ENCODE measurements at regions not wholly inside any gene's neighbourhood (a gene's known extent, or its start where the extent isn't known, plus 50 kb on each side); places are given as distances from the start of the nearest gene placed in this dataset.
"Not testable (repeated sequence)": the region's sequence is repeated elsewhere in the genome, so short reads cannot be mapped to it uniquely, and the experiment has no call there.

DNA sequence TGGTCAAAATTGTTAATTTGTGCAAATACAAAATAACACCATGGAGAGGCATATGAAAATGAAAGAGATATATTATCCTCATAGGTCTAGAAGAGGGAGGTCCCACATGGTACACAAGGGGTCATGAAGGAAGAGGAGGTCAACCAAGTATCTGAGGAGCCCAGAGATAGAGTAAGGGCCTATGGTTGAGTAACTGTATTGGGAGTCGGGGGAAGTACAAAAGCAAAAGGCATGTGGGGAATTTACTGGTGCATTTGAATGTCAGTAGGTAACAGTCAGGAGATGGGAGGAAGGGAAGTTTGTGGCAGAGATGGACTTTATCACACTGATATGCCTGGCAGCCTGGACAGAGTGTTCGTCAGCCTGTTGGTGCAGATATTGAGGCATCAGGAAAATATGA is 1113.7 kb downstream of the OTOL1 start:
- no peak for DNase-seq (ENCODE audit: low spot score)
- no peak for FAIRE-seq

DNA sequence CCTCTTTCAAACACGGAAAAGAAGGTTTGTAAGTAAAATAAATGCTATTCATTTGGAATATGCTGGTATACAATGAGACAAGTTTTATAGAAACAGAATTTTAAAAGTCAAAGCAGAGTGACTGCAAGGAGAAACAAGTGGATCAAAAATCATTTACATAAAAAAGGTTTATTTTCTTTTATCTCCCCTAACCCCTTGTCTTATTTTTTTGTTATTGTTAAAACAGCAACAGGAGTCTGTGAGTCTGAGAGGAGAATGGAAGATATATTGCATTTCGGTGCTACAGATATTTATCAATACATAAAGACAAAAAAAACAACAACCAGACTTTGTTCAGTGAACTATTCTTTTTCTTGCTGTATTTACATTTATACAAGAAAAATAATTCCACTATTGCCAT is 1116.4 kb downstream of the OTOL1 start:
- FAIRE-seq (no peak), DNase-seq (ENCODE audit: low spot score) (no peak)

DNA sequence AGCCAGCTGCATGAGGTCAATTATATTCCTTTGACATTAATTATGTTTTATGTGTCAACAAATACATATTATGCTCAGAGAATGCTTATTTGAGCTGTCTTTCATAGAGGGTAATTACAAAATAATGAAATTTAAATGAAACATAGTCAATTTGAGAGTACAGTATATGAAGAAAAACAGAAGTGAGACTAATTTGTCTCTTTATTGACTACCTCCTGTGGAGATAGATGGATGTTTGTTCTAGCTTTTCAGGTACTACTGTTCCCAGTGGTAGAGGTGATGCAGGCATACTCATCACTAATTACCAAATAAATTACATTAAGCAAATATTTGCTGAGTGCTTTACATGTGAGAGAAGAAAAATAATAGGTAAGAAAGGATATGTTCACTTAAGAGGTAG is 1129.6 kb downstream of the OTOL1 start:
- no peak for DNase-seq (ENCODE audit: low spot score)

DNA sequence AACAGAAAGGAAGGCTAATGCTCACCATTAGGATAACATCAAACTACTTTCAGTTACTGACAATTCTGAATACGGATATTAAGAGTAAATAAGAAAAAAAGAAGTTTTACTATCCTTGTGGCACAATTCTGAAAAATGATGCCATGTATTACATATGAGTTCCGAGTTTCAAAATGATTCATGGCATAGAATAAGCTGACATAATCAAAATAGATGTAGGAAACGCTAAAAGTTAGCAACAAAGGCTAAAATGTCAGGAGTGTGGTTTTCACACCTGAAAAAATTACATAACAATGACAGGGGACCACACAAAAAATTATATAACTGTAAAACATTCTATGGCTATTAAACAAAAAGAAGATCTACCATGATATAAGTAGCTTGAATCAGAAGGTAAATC is 1131.9 kb downstream of the OTOL1 start:
- DNase-seq (ENCODE audit: low spot score) (no peak), FAIRE-seq (no peak)

More for the DNA sequence above, 1129.6 kb downstream of the OTOL1 start:
- no peak for FAIRE-seq

DNA sequence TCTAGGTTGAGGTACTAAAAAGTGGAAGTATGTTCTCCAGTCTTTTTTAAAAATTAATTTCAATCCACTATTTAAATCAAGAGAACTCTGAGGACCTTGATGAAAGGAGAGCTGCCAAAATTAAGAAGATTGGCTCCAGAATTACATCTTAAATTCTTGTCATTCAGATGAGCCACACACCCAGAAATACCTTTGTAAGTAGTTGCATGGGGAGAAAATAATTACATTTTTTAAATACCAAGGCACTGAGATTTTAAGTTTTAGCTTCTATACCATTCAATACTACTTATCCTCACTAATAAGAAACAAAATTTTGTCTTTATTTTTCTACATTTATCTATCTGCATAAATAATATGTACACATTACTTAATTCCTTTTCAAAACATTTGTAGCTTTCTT is 1132.8 kb downstream of the OTOL1 start:
- no peak for FAIRE-seq

DNA sequence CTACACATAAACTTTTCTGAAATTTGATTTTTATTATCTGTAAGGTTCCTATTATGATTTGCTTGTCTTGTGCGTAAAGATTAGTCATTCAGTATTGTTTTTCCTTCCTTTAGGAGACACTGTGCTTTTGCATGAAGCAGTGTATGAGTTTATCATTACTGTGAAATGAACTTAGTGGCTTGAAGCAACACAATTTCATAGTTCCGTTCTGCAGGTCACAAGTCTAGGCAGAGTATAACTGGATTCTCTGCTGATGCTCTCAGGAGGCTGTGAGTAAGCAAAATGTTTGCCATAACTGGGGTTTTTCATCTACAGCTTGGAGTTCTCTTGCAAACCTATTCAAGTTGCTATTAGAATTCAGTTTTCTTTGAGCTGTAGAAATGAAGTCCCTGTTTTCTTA is 1136.1 kb downstream of the OTOL1 start:
- DNase-seq (ENCODE audit: low spot score) = no peak
- FAIRE-seq = no peak

More for the DNA sequence above, 1132.8 kb downstream of the OTOL1 start:
- no peak for DNase-seq (ENCODE audit: low spot score)

DNA sequence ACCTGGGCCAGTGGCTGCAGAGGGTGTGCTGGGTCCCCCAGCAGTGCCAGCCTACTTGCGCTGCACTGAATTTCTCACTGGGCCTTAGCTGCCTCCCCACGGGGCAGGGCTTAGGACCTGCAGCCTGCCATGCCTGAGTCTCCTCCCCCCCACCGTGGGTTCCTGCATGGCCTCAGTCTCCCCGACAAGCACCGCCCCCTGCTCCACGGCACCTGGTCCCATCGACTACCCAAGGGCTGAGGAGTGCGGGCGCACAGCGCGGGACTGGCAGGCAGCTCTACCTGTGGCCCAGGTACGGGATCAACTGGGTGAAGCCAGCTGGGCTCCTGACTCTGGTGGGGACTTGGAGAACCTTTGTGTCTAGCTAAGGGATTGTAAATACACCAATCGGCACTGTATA is 1143.6 kb downstream of the OTOL1 start:
- not testable (repeated sequence) for DNase-seq (ENCODE audit: low spot score); FAIRE-seq

DNA sequence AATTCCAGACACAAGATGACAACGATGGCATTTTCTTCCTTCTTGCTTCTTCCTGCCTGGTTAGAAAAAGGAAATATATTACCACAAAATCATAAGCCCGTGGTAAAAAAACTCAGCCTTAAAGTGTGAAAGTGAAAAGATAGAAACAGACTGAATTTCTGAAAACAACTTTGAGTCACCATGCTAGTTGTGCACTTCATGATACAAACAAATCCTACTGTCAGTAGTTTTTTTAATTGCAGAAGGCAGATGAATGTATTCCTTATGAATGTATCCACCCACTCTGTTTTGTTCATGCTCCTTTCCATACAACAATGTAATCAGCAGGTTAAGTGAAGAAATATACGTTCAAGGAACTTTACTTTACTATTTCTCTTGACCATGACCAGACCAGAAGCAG is 1144.7 kb downstream of the OTOL1 start:
- DNase-seq (ENCODE audit: low spot score) (no peak), FAIRE-seq (no peak)

DNA sequence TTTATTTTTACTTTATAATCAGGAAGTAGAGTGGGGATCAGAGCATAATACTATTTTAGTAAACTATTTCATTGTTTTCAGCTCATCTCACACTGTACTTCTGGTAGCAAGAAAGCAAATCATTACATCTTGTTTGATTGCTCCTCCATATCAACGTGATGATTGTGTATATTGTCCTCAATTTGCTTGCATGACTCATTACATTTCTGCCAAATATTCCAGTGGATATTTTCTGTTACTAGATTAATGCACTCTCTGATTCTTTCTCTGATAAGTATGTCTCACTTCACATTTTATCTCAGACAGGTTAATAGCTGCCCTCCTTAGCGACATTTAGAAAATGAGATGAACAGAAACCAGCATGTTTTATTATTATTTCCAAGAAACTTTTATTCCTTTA is 1145.3 kb downstream of the OTOL1 start:
- no peak for DNase-seq (ENCODE audit: low spot score)
- FAIRE-seq = no peak

DNA sequence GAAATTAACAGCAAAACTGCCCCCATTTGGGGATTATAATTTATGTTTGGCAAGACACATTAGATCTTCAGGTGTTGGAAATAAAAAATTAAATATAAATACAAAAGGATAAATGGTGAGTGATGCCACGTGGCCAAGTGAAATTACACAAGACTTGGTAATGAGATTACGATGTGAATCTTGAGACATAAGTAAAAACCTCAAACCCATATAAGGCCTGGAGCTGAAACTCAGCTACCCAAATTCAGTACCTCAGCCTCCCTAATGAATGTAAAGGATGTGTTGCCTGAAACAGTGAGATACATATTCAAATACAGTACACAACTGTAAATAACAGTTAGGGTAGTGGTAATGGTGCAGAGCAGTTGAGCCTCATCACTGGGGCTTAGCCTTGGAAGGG is 1146.6 kb downstream of the OTOL1 start:
- FAIRE-seq = no peak
- no peak for DNase-seq (ENCODE audit: low spot score)

DNA sequence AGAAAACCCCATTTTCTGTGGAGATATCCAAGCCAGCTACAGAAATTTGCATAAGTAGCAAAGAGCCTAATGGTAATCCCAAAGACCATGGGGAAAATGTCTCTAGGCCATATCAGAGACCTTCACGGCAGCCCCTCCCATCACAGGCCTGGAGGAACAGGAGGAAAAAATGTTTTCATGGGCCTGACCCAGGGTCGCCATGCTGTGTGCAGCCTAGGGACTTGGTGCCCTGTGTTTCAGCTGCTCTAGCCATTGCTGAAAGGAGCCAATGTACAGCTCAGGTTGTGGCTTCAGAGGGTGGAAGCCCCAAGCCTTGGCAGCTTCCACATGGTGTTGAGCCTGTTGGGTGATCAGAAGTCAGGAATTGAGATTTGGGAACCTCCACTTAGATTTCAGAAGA is 1150.7 kb downstream of the OTOL1 start:
- no peak for FAIRE-seq

DNA sequence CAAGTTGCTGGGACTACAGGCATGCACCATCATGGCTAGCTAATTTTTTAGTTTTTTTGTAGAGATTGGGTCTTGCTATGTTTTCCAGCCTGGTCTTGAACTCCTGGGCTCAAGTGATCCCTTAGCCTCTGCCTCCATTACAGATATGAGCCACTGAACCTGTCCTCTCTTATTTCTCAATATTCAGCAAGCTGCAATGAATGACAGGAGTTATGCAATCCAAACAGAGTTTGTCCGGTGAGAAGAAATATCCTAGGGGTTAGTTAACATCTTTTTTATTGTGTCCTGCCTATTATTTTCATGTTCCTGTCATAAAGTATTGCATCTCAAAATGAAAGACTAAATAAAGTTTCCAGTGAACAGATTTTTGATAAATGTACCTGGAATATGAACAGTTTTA is 1161.4 kb downstream of the OTOL1 start:
- FAIRE-seq (no peak), DNase-seq (ENCODE audit: low spot score) (no peak)

More for the DNA sequence above, 1150.7 kb downstream of the OTOL1 start:
- no peak for DNase-seq (ENCODE audit: low spot score)

DNA sequence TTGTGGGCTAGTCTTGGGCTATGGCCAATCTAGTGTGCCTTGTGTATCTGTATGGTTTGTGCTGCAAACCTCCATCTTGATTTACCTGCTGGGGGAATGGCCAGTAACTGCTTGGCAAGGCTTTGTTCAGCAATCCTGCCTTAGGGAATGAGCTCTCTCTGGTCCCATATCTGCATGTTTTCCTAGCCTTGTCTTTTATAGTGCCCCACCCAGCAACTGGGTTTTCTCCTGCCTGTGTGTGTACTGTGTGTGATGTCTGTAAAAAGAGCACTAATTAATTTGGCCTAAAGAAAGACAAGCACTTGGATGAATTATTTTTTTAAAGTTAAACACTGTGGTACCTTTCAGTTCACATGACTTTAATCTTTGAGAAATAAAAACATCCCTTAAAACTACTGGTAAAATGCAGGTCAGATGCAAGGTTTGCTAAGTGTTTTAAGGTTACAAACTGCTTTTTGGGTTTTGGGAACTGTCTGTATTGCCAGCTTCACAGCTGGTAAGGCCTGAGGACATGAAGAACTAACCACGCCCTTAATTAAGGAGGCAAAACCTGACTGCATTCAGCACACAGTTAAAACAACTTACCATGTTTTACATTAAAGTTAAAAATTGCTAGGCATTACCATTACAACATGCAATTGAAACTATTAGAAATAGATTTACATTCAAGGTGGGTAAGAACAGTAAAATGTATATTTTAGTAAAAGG is 1169.2 kb downstream of the OTOL1 start:
- no peak for FAIRE-seq

DNA sequence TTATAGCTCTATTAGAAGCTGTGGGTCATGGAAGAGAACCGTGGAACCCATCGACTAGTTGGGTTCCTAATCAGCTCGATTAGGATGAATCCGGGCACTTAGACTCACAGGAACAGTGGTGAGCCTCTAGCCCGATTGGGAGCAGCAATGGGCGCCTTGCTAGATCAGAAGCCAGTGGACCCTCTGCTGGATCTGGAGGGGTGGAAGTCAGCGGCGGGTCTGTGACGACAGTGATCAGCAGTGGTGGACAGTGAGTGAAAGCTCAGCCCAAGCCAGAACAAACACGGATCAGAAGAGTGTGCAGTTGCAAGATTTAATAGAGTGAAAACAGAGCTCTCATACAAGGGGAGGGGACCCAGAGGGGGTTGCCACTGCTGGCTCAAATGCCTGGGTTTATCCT is 1170.2 kb downstream of the OTOL1 start:
- FAIRE-seq = no peak
- no peak for DNase-seq (ENCODE audit: low spot score)

More for the DNA sequence above, 1169.2 kb downstream of the OTOL1 start:
- no peak for DNase-seq (ENCODE audit: low spot score)

DNA sequence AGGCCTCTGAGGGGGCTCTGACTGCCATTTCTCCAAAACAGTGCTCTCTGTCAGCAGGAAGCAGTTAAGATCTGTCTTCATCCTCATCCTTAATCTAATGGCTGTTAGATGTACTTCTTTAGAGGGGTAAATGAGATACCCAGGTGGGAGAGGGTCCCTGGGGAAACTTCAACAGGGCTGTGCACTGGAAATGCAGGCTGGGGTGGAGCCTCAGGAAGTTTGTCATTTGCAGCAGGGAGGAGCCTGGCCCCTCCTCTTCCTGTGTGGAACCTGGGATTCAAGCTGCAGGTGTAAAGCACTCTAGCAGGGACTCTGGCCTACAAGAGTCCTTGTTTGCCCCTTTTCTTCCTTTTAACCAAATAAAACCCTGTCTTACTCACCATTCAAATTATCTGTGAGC is 1173.6 kb downstream of the OTOL1 start:
- DNase-seq (ENCODE audit: low spot score) = no peak
- FAIRE-seq = no peak

DNA sequence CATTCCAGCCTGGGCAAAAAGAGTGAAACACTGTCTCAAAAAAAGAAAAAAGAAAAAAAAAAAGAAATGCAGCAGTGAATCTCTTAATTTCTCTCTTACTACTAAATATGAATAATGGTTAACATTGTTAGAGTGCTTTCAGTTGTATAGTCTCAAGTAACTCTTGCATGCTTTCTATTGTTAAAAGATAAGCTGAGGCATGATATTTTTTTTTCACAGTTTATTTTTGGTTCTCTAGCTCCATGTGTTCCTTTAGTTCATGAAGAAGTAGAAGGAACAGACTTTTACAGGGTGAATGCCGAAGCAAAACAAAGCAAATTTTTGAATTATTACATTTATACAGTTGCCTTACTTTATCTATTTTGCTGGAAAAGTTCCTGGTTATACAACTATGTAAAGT is 1180.9 kb downstream of the OTOL1 start:
- DNase-seq (ENCODE audit: low spot score) (no peak), FAIRE-seq (no peak)

DNA sequence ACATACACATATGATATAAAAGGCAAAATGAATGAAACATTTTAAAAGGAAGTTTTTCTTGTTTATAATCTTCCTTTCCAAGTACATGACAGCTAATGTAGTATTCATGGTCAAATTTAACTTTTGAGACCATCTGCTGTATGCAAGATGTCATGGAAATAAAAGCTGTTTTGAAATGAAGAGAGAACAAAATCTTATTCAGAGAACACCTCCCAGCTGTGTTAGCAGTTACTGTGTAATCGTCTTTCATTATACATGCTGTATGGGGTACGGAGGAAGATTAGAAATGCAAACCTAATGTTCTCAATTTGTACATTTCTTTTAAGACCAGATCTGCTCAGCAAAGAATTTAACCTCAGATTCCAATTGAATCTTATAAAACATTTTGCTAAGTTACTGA is 1182.3 kb downstream of the OTOL1 start:
- DNase-seq (ENCODE audit: low spot score) = no peak
- no peak for FAIRE-seq

DNA sequence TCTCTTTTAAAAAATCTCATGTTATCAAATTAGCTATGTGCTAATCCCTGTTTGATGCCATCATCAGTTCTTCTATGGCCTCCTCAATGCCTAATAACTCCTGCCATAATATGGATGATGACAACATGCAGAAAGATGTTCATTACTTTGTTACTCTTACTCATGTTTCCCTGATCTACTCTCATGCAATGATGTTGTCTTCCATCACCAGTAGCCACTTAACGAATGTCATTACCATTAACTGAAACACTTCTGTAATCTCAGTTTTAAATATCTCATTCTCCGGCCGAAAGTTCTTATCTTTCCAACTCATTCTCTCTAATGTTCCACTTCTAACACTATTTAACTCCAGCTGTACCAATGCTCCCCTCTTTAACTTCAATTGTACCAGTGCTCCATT is 1187.7 kb downstream of the OTOL1 start:
- DNase-seq (ENCODE audit: low spot score) (no peak), FAIRE-seq (no peak)

DNA sequence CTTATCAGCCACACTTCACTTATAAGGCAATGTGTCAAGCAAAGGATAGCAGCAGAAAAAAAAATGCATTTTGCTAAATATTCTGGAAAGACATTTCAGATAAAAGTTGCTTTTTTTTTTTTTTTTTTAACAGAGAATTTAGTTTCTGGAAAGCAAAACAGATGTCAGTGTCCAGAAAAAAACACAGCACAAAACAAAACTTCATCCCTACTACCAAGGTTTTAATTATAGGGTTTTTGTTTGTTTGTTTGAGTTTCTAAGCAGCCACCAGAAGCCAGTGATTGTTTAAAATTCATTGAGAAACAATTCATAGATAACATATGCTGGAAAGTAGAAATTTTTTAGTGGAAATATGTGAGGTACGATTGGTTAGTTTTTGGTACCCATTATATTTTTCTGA is 1202.7 kb downstream of the OTOL1 start:
- FAIRE-seq = no peak

DNA sequence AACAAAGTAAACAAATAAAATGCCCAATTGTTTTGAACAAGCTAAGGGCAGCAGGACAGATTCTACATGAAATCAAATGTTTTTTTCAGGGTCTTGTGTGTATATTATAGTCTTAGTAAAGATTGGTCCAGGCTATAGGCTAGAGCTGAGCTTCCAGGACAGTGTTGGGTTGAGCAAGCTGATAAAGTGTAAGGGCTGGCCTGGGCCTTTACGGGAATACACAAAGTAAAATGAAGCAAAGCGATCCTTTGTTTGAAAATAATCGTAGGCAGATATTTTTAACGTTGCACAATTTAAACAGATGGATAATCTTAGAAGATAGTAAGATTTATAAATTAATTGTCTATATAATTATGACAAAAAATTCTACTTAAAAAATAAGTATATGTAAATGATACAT is 1204.6 kb downstream of the OTOL1 start:
- FAIRE-seq (no peak), DNase-seq (ENCODE audit: low spot score) (no peak)

More for the DNA sequence above, 1202.7 kb downstream of the OTOL1 start:
- no peak for DNase-seq (ENCODE audit: low spot score)

DNA sequence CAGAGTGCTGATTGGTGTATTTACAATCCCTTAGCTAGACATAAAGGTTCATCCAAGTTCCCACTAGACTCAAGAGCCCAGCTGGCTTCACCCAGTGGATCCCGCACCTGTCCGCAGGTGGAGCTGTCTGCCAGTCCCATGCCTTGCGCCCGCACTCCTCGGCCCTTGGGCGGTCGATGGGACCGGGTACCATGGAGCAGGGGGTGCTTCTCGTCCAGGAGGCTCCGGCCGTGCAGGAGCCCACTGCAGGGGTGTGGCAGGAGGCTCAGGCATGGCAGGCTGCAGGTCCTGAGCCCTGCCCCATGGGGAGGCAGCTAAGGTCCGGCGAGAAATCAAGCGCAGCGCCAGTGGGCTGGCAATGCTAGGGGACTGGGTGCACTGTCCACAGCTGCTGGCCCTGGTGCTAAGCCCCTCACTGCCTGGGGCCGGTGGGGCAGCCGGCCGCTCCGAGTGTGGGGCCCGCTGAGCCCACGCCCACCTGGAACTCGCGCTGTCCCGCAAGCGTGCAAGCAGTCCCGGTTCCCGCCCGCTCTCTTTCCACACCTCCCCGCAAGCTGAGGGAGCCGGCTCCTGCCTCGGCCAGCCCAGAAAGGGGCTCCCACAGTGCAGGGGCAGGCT is 1206.3 kb downstream of the OTOL1 start:
- DNase-seq (ENCODE audit: low spot score) (no peak), FAIRE-seq (no peak)

DNA sequence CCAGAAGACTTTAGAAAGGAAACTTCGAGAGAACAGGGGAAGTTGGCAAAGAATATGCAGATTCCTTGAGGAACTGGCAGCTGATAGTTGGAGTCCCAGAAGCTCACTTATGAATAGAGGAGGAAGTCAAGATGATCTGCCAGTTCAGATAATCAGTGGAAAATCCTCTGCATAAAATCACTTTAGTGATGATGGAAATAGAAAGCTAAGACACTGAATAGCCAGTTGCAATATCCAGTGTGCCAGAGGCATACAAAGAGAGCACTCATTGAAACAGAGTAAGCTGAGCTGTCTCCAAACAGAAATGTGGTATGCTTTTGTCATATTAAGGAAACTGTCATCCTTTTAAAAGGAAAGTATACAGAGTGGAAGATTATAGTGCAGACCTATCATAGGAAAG is 1207.6 kb downstream of the OTOL1 start:
- FAIRE-seq (no peak), DNase-seq (ENCODE audit: low spot score) (no peak)

DNA sequence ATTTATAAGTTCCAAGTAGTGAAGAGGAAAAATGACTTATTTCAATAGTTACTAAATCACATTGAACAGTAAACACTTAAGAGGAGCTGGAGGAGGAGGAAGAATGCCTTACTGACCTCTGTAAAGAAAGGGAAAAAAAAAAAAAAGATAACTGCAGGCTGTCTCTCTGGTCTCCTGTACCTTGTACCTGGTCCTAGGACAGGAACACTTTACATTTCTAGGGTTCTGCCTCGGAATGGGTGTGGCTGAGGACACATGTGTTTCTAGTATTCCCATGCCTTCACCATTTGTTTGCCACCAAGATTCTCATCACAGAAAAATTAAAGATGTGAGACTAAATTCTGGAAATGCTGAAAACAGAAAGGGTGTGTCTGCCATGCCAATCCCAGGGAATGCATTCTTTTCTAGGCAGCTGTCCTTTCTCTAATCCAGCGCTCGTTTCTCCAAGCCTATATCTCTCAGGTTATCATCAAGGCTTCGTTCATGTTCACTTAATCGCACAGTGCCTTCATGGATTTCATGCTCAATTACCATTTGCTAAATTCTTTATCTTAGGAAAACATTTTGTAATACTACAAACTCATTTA is 1208.3 kb downstream of the OTOL1 start:
- DNase-seq (ENCODE audit: low spot score) (no peak), FAIRE-seq (no peak)

All from urothelium cell line (cell line).